Fibroblast of pulmonary artery (primary cell): ENCODE measurements at regions not wholly inside any gene's neighbourhood (a gene's known extent, or its start where the extent isn't known, plus 50 kb on each side); places are given as distances from the start of the nearest gene placed in this dataset.

Experiments used
- DNase-seq: peaks from one replicate; pipeline ENCODE4 v3.0.0-alpha.2; 2010; ENCODE audit warnings: low read depth
- H3K4me3 ChIP-seq: replicated peaks from 2 replicates; pipeline ENCODE4 v1.5.1; 2011; ENCODE audit warnings: low read depth, mild to moderate bottlenecking, control low read depth, low read length, moderate library complexity
- TF ChIP-seq, protein P1 (sequence below): IDR thresholded peaks from 2 replicates; pipeline ENCODE4 v1.5.1; 2011; ENCODE audit warnings: mild to moderate bottlenecking, control low read depth, low read length, inconsistent platforms; ENCODE audit errors: missing control alignments

DNA sequence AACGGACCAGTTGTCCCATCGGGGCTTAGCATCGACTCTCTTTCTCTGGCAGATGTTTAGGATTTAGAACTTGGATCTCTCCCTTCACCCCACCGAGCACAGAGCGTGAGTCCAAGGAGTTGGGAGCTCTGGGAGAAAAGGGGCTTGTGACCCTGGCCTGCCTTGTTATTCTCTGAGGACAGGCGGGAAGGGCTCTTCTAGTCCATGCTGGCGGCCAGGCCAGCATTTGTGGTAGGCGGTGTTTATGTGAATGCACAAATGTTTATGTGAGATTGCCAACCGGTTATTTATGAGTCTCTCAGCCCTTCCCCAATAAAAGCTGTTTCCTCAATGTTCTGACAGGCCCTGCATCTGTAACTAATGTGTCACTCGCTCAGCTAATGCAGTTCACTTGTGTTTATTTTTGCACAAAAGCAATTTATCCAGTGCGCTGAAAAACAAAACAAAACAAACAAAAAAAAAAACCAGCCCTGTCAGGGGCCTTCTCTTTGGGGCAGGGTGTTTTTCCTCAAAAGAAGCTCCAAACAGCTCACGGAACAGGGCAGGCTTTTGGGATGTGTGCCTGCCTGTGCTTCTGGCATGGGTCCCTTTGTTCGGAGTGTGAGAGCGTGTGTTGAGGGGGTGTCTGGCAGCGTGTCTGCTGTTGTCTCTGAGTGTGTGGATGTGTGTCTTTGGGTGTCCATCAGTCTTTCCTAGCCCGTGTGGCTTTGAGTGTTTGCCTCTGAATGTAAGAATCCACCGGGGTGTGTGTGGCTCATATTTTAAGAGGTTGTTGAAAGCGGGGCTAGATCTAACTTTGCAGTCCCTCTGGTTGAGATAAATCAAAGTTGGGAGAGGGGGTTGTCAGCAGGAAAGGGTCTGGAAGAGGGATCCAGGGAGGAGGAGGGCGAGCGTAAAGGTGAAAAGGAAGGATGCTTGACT, 52.8 kb upstream of the HAAO start:
- no peak overlapping the region for H3K4me3 ChIP-seq
- DNase-seq: peak; percentile 19
- TF ChIP-seq, protein P1, sequence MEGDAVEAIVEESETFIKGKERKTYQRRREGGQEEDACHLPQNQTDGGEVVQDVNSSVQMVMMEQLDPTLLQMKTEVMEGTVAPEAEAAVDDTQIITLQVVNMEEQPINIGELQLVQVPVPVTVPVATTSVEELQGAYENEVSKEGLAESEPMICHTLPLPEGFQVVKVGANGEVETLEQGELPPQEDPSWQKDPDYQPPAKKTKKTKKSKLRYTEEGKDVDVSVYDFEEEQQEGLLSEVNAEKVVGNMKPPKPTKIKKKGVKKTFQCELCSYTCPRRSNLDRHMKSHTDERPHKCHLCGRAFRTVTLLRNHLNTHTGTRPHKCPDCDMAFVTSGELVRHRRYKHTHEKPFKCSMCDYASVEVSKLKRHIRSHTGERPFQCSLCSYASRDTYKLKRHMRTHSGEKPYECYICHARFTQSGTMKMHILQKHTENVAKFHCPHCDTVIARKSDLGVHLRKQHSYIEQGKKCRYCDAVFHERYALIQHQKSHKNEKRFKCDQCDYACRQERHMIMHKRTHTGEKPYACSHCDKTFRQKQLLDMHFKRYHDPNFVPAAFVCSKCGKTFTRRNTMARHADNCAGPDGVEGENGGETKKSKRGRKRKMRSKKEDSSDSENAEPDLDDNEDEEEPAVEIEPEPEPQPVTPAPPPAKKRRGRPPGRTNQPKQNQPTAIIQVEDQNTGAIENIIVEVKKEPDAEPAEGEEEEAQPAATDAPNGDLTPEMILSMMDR: no peak

DNA sequence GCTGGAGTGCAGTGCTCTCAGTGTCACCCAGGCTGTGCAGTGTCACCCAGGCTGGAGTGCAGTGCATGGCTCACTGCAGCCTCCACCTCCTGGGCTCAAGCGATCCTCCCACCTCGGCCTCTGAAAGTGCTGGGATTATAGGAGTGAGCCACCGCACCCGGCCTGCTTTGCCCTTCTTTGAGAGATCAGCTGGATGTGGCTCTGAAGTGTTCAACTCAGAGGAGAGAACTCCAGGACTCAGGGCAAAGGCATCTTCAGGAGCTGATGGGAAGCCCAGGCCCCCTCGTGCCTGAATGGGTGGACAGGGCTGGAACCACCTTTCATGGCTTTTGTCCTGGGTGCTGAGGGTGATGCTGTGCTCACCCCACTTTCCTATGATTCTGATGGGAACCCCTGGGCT, 52.0 kb upstream of the HAAO start:
- H3K4me3 ChIP-seq: no peak overlapping the region
- DNase-seq: no peak
- TF ChIP-seq, protein P1: no peak

DNA sequence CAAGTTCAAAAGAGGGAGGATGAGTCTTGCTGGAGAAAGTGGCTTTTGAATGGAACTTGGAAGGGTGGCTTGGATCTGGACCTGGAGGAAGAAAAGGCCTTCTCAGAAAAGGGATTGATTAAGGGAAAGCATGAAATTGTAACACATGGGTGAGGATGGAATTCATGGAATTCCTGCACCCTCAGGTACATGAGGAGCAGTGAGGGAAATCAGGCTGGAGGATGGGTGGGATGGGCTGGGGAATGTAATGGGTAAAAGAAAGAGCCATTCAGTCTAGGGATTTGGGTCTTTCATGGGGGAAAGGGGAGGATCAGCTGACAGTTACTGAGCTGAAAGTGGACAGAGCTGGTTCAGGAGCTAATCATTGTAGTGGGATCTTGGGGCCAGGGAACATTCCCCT, 51.2 kb upstream of the HAAO start:
- no peak overlapping the region for H3K4me3 ChIP-seq
- no peak for DNase-seq
- TF ChIP-seq, protein P1: no peak

DNA sequence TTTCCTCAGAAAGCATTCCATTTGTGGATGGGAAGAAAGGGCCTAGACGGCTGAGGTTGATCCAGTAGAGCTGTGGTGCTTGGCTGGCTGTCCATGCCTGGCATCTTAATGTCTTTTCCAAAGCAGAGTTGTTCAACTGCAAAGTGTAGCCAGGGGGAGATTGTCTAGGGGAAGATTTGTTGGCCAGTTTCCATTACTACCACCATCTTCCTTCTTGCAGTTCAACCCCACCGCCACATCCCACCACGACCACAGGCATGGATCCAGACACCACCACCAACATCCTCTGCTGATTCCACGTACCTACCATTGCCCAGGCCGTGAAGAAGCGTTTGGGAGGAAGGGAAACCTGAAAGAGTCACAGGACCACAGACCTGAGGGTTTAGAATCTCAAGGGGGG, 50.7 kb upstream of the HAAO start:
- TF ChIP-seq, protein P1: no peak
- DNase-seq: no peak
- H3K4me3 ChIP-seq: no peak overlapping the region

DNA sequence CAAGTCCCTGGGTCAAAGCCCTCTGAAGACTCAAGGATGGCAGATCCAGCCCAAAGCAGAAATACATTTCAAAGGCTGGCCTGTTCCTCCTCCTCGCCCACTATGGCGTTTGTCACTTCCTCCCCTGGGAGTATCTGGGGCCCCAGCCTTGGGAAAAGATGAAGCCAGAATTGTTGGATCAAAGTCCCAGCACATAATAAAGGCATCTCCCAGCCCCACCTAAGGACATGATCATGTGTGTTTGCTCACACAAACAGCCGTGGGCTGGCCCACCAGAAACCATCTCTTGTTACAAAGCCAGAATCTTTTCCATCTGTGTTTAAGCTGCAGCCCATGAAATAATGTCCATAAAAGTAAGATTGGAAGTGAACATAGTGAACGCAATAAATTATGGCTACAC, 50.1 kb upstream of the HAAO start:
- TF ChIP-seq, protein P1: no peak
- H3K4me3 ChIP-seq: no peak overlapping the region
- no peak for DNase-seq
